ENCODE measurements at regions not wholly inside any gene's neighbourhood (a gene's known extent, or its start where the extent isn't known, plus 50 kb on each side); places are given as distances from the start of the nearest gene placed in this dataset.

DNA sequence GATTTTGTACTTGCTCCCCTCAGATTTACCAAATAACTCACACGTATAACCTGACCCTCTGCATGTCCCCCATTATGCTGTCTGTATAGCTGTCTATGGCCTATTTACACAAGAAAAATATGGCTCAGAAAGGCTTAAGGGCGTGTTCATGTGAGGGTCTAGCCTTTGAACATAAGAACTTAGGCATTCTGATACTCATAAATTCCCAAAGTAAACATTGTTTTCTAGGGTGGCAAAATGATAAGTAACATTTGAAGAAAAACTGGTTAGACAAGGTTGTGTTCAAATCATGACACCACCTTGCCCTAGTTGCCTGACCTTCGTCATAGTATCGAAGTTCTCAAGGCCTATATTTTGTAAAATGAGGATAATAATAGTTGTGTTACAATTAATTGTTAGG is 394.6 kb downstream of the LRRIQ3 start:
- no peak for TF ChIP-seq ZFX (IDR thresholded peaks at IDR 0.05; ENCODE audit: borderline replicate concordance)
- TF ChIP-seq, protein P1, sequence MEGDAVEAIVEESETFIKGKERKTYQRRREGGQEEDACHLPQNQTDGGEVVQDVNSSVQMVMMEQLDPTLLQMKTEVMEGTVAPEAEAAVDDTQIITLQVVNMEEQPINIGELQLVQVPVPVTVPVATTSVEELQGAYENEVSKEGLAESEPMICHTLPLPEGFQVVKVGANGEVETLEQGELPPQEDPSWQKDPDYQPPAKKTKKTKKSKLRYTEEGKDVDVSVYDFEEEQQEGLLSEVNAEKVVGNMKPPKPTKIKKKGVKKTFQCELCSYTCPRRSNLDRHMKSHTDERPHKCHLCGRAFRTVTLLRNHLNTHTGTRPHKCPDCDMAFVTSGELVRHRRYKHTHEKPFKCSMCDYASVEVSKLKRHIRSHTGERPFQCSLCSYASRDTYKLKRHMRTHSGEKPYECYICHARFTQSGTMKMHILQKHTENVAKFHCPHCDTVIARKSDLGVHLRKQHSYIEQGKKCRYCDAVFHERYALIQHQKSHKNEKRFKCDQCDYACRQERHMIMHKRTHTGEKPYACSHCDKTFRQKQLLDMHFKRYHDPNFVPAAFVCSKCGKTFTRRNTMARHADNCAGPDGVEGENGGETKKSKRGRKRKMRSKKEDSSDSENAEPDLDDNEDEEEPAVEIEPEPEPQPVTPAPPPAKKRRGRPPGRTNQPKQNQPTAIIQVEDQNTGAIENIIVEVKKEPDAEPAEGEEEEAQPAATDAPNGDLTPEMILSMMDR (IDR thresholded peaks at IDR 0.05) = no peak
- H3K27ac ChIP-seq = no peak overlapping the region

DNA sequence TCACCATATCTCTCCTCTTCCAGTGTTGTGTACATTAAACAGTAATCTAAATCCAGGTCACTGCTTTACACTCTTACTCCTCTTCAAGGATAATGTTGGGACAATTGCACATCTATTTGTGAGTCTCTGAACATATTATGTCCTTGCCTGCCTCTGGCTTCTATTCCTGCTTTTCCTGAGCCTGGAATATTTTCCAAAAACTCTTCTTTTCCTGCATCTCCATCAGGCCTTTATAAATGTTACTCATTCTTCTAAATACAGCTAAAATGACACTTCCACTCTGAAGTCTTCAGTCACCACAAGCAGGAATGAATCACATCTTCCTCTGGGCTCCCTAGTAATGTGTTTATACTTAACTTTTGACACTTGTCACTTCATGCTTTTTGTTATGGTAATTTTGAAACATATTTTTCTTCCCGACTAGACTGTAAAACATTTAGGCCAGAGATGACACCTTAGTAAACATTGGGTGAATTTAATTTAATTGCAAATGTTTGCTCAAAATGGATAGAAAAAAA is 396.0 kb downstream of the LRRIQ3 start:
- no peak overlapping the region for H3K27ac ChIP-seq
- no peak for TF ChIP-seq ZFX (IDR thresholded peaks at IDR 0.05; ENCODE audit: borderline replicate concordance)
- TF ChIP-seq, protein P1 (IDR thresholded peaks at IDR 0.05) = no peak

DNA sequence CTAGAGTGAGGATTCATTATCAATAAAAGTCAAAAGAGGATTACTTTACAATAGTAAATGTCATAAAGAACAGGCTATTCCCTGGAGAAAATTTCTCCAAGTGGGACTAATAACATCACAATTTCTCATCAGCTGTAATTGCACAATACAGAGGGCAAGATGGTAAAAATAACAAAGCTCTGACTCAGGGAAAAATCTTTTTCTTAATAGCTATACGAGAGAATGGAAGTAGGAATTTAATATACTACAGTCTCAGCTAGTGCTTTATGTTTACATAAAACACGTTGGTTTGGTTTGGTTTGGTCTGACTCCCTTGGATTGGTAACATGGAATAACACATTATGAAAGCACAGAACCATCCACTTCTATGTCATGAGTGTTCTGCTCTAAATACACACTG is 397.6 kb downstream of the LRRIQ3 start:
- H3K27ac ChIP-seq = no peak overlapping the region
- TF ChIP-seq, protein P1 (IDR thresholded peaks at IDR 0.05) = no peak
- no peak for TF ChIP-seq ZFX (IDR thresholded peaks at IDR 0.05; ENCODE audit: borderline replicate concordance)

DNA sequence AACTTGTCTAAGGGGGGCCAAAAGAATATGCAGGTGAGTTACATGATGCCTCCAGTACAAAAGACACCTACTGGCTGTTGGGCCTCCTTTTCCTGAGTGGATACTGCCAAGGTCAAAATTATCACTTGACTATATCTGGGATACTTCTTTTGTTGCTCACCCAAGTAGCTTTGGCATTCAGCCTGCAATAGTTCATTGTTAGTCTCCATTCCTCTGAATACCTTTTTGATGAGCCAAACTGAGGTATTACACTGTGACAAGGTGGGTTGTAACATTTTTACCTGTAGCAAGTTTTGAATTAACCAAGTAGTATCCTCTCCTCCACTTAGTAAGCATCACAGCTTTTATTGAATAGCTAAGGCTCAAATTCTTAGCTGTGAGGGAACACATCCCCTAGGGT is 408.0 kb downstream of the LRRIQ3 start:
- H3K27ac ChIP-seq = no peak overlapping the region
- TF ChIP-seq, protein P1 (IDR thresholded peaks at IDR 0.05) = no peak
- no peak for TF ChIP-seq ZFX (IDR thresholded peaks at IDR 0.05; ENCODE audit: borderline replicate concordance)

DNA sequence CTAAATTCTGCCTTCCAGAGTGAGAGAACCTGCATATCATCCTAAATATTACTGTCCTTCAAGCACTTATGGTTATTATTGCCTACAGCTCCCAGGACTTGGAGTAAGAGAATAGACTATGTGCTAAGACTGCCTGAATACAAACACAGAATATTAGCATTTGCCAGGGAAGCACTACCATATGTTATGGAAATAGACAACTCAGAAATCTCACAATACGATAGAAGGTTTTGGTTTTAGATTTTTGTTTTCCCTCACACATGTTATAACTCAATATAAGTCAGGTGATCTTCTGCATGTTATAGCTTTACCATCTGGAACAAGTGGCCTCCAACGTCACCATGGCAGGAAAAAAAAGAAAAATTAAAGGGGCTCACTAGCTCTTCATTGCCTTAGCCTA is 413.9 kb downstream of the LRRIQ3 start:
- H3K27ac ChIP-seq = no peak overlapping the region
- TF ChIP-seq, protein P1 (IDR thresholded peaks at IDR 0.05) = no peak
- TF ChIP-seq ZFX (IDR thresholded peaks at IDR 0.05; ENCODE audit: borderline replicate concordance) = no peak

DNA sequence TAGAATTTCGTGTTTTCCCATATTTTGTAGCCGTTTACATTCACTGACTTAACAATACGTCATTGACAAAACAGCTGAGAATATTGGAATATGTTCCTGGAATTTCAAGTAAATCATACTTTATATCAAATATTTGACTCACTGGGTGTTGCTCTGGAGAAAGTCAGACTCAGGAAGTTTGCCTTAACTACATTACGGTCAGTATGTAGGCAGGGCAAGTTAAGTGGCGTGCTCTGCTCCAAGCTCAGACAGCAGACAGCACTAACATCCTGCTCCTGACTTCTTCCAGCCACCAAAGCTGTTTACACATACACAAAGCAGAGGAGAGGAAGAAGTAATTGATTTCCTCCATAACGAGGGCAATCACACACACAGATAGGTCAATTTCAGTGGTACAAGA is 414.6 kb downstream of the LRRIQ3 start:
- TF ChIP-seq ZFX (IDR thresholded peaks at IDR 0.05; ENCODE audit: borderline replicate concordance) = no peak
- TF ChIP-seq, protein P1 (IDR thresholded peaks at IDR 0.05) = no peak
- H3K27ac ChIP-seq = no peak overlapping the region

DNA sequence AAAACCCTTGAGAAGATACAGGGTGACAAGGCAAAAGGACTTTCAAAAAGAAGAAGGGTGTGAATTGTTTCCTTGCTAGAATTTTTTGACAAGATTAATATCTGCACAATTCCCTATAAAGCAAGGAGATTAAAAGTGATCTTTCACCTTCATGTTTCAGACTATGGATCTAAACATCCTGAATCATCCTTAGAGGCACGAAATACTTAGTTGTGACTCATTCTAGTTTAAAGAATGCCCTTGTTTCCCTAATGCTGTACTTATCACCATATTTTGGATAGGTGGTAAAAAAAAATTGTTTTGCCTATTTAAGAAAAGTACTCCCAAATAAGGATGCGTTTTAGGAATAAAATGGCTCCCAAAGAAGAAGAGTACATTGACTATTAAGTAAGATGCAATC is 415.1 kb downstream of the LRRIQ3 start:
- TF ChIP-seq ZFX (IDR thresholded peaks at IDR 0.05; ENCODE audit: borderline replicate concordance) = no peak
- TF ChIP-seq, protein P1 (IDR thresholded peaks at IDR 0.05) = no peak

More for the DNA sequence above, 415.1 kb downstream of the LRRIQ3 start:
- no peak overlapping the region for H3K27ac ChIP-seq

Data from 22Rv1 (cell line).